Progenitor cell of endocrine pancreas (in vitro differentiated cells): ENCODE measurements at regions not wholly inside any gene's neighbourhood (a gene's known extent, or its start where the extent isn't known, plus 50 kb on each side); places are given as distances from the start of the nearest gene placed in this dataset.
A peak's percentile ranks its signal among the peaks of the same experiment; 100 is the strongest.
"Not testable (repeated sequence)": the region's sequence is repeated elsewhere in the genome, so short reads cannot be mapped to it uniquely, and the experiment has no call there.

Experiments used
- DNase-seq: peaks from one replicate; pipeline ENCODE4 v3.0.0; 2021; ENCODE audit warnings: low spot score; ENCODE audit not compliant: unreplicated experiment
- H3K27ac Mint-ChIP-seq: 2 replicates; pipeline ENCODE4 v1.8.0; 2021; ENCODE audit warnings: mild to moderate bottlenecking, moderate library complexity, mixed read lengths
- H3K27me3 Mint-ChIP-seq: 2 replicates; pipeline ENCODE4 v1.8.0; 2021; ENCODE audit warnings: mixed read lengths
- H3K36me3 Mint-ChIP-seq: 2 replicates; pipeline ENCODE4 v1.8.0; 2022; ENCODE audit warnings: mixed read lengths; ENCODE audit not compliant: insufficient read depth
- H3K4me1 Mint-ChIP-seq: 2 replicates; pipeline ENCODE4 v1.8.0; 2021; ENCODE audit warnings: low read depth, mixed read lengths
- H3K4me3 Mint-ChIP-seq: 2 replicates; pipeline ENCODE4 v1.8.0; 2021; ENCODE audit warnings: low read depth, mild to moderate bottlenecking, moderate library complexity, mixed read lengths
- H3K9me3 Mint-ChIP-seq: 2 replicates; pipeline ENCODE4 v1.8.0; 2021; ENCODE audit warnings: low read depth, mixed read lengths
- CTCF ChIP-seq: fragments of 200-600 bp; sonication (generic); IDR thresholded peaks from one replicate; pipeline ENCODE4 v1.5.0; 2021; ENCODE audit warnings: antibody characterized with exemption, mild to moderate bottlenecking; ENCODE audit not compliant: unreplicated experiment

DNA sequence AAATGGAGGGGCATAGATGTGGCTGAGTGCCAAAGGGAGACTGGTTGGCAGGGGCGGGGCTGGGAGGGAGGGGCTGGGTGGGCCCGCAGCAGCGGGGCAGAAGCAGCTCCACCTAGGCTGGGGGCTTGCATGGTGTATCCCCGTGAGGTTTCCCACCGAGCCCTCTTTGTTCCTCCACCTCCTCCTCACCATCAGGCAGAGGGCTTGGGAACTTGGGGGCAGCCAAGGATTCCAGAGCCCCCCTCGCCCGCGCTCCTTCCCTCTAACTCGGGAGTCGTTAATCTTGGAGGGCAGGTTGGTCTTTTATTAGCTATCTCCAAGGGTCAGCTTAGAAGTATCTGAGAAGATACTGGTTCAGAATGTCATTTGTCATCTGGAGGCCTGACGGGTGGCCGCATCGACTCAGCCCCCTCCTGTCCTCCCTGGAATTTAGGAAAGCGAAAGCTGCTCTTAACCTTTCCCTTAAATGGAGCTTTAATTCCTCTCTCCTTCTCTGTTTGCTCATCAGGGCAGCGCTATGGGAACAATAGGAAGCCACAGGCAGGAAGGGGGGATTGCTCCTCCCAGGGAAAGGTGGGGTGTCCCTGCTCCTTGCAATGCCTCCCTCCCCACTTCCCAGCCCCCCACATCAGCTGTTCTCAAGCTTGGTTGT is 274.3 kb upstream of the XYLT1 start:
- Mint-ChIP-seq H3K9me3 (peaks cover 5% of the 10 kb centered on the region), H3K27me3 (peaks cover 37% of the 10 kb centered on the region), H3K4me3 (no peak overlapping the region), H3K4me1 (peaks cover 5% of the 10 kb centered on the region), H3K27ac (no peak overlapping the region), H3K36me3 (no peaks in the 10 kb centered on the region)
- no peak for DNase-seq
- no peak for TF ChIP-seq CTCF

DNA sequence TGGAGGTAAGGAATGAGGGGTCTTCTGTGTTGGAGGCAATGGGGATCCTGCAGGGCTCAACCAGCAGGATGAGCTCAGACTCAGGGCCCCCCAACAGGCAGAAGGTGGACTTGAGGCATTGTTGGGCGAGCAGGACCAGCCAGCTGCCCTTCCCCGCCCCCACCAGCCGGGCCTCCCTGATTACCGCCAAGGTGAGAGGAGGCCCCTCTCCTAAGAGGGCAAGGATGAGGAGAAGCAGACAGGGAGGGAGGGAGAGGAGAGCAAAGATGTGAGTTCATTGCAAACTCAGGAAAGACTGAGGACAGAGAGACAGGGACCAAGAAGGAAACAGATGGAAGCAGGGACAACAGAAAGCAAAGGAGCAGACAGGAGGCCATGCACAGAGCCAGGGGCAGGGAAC is 272.8 kb upstream of the XYLT1 start:
- peaks cover 33% of the 10 kb centered on the region for H3K27me3 Mint-ChIP-seq

DNA sequence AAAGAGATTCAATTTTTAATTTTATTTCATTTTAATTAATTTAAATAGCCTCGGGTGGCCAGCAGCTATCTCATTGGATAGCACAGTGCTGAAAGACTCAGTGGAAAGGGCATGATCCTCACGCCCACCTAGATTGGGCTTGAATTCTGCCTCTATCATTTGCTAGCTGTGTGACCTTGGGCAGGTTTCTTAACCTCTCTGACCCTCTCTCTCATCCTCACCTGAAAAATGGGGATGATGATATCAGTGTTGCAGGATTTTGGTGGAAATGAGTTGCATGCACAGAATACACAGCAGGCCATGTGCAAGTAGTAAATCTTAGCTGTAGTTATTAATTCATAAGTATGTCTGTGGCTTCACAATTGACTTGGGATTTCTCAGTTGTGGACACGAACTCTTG is 272.4 kb upstream of the XYLT1 start:
- TF ChIP-seq CTCF, result no peak
- H3K4me1 Mint-ChIP-seq, result peaks cover 5% of the 10 kb centered on the region
- no peaks in the 10 kb centered on the region for H3K9me3 Mint-ChIP-seq
- no peak overlapping the region for H3K4me3 Mint-ChIP-seq
- H3K36me3 Mint-ChIP-seq, result no peaks in the 10 kb centered on the region
- peaks cover 28% of the 10 kb centered on the region for H3K27me3 Mint-ChIP-seq
- DNase-seq, result no peak
- H3K27ac Mint-ChIP-seq, result no peak overlapping the region

More for the DNA sequence above, 272.8 kb upstream of the XYLT1 start:
- H3K9me3 Mint-ChIP-seq, result no peaks in the 10 kb centered on the region
- DNase-seq, result no peak
- peaks cover 5% of the 10 kb centered on the region for H3K4me1 Mint-ChIP-seq
- H3K36me3 Mint-ChIP-seq, result no peaks in the 10 kb centered on the region
- TF ChIP-seq CTCF, result no peak
- H3K27ac Mint-ChIP-seq, result no peak overlapping the region
- H3K4me3 Mint-ChIP-seq, result no peak overlapping the region

GRCh38 chr16:17735099-17735498 is 264.3 kb upstream of the XYLT1 start:
- H3K27me3 Mint-ChIP-seq, DNase-seq, H3K4me3 Mint-ChIP-seq, H3K36me3 Mint-ChIP-seq, H3K27ac Mint-ChIP-seq, H3K4me1 Mint-ChIP-seq: not testable (repeated sequence)
- peaks cover 10% of the 10 kb centered on the region for H3K9me3 Mint-ChIP-seq

DNA sequence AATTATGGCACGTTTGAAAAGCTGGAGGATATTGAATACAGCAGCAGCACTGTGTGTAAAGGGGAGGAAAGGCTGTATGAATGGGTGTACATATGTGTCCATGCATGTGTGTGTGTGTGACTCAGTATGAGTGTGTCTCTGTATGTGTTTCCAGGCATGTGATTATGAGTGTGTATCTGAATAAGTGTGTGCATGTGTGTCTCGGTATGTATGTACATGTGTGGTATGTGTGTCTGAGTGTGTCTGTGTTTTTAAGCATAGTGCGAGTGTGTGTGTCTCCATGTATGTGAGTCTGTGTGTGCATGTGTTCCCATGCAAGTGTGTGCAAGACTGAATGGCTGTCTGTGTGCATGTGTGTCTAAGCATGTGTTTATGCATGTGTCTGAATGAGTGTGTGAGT is 259.1 kb upstream of the XYLT1 start:
- Mint-ChIP-seq H3K9me3 (peaks cover 10% of the 10 kb centered on the region), H3K27me3 (no peaks in the 10 kb centered on the region), H3K36me3 (no peaks in the 10 kb centered on the region), H3K4me3 (no peak overlapping the region), H3K27ac (no peak overlapping the region), H3K4me1 (peaks cover 10% of the 10 kb centered on the region)
- TF ChIP-seq CTCF, result no peak
- no peak for DNase-seq

GRCh38 chr16:17728196-17728595 is 257.4 kb upstream of the XYLT1 start:
- H3K4me1 Mint-ChIP-seq, result peaks cover 10% of the 10 kb centered on the region
- no peaks in the 10 kb centered on the region for H3K27me3 Mint-ChIP-seq
- no peak for DNase-seq
- H3K9me3 Mint-ChIP-seq, result peaks cover 6% of the 10 kb centered on the region
- H3K27ac Mint-ChIP-seq, result peak overlapping the region; percentile 54
- no peak overlapping the region for H3K4me3 Mint-ChIP-seq
- H3K36me3 Mint-ChIP-seq, result no peaks in the 10 kb centered on the region
- no peak for TF ChIP-seq CTCF
